ENCODE measurements at regions not wholly inside any gene's neighbourhood (a gene's known extent, or its start where the extent isn't known, plus 50 kb on each side); places are given as distances from the start of the nearest gene placed in this dataset.
A peak's percentile ranks its signal among the peaks of the same experiment; 100 is the strongest.

- Histone ChIP-seq H3K4me3 (ENCODE audit: control insufficient read depth in 1 of 7, extremely low read depth in 1 of 7, insufficient read depth in 4 of 7, low read depth in 2 of 7, low read length in 6 of 7) (no peak overlapping the region), H3K27me3 (replicated peaks in 2 of 5; ENCODE audit: control insufficient read depth in 4 of 5, insufficient read depth in 5 of 5, low read length in 4 of 5) (no peaks in the 10 kb centered on the region), H3K9me3 (ENCODE audit: control extremely low read depth in 1 of 5, control insufficient read depth in 4 of 5, insufficient read depth in 2 of 5, low read depth in 1 of 5, low read length in 4 of 5) (no peaks in the 10 kb centered on the region), H3K4me1 (ENCODE audit: control extremely low read depth in 1 of 4, control insufficient read depth in 4 of 4, insufficient read depth in 4 of 4, low read length in 3 of 4) (no peaks in the 10 kb centered on the region), H3K36me3 (ENCODE audit: control insufficient read depth in 4 of 4, insufficient read depth in 4 of 4, low read length in 3 of 4) (no peaks in the 10 kb centered on the region), H3K27ac (ENCODE audit: insufficient read depth in 1 of 2, low read depth in 1 of 2, low read length in 2 of 2, poor library complexity in 1 of 2, severe bottlenecking in 2 of 2) (no peak overlapping the region)
- CTCF ChIA-PET = no interaction called here
- POLR2A ChIA-PET = no interaction called here
- DNase-seq = no peak
- WGBS (ENCODE audit: insufficient coverage) = no CpG with 5 or more reads among the region's 1 CpG
Observed at GRCh38 chrX:151476604-151477303, 79.7 kb downstream of the VMA21 start.

GRCh38 chrX:151478058-151478457 lies 81.1 kb downstream of the VMA21 start:
- Histone ChIP-seq H3K27ac (ENCODE audit: insufficient read depth in 1 of 2, low read depth in 1 of 2, low read length in 2 of 2, poor library complexity in 1 of 2, severe bottlenecking in 2 of 2) (no peak overlapping the region), H3K36me3 (ENCODE audit: control insufficient read depth in 4 of 4, insufficient read depth in 4 of 4, low read length in 3 of 4) (no peaks in the 10 kb centered on the region), H3K4me1 (ENCODE audit: control extremely low read depth in 1 of 4, control insufficient read depth in 4 of 4, insufficient read depth in 4 of 4, low read length in 3 of 4) (no peaks in the 10 kb centered on the region), H3K27me3 (replicated peaks in 2 of 5; ENCODE audit: control insufficient read depth in 4 of 5, insufficient read depth in 5 of 5, low read length in 4 of 5) (no peaks in the 10 kb centered on the region), H3K9me3 (ENCODE audit: control extremely low read depth in 1 of 5, control insufficient read depth in 4 of 5, insufficient read depth in 2 of 5, low read depth in 1 of 5, low read length in 4 of 5) (no peaks in the 10 kb centered on the region), H3K4me3 (ENCODE audit: control insufficient read depth in 1 of 7, extremely low read depth in 1 of 7, insufficient read depth in 4 of 7, low read depth in 2 of 7, low read length in 6 of 7) (no peak overlapping the region)
- POLR2A ChIA-PET = no interaction called here
- no peak for DNase-seq
- WGBS (ENCODE audit: insufficient coverage) = 84% methylated on average over 4 of the region's 4 CpGs
- CTCF ChIA-PET = no interaction called here

DNA sequence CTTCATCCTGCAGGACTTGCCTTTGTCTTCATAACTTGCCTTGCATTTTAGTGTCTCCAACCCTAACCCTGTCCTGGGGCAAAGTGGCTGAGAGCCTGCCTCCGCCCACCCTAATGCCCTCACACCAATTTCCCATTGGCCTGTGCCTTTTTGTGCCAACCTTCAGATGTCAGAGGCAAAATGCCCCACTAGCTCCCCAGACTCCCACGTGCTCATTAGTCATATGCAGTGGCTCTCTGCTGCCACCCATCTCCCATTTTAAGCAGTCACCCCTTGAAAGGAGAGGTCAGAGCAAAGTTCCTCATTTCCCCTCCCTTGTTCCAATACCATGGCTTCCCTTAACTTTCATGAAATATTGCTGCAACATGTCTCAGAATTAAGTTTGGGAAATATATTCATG lies 74.8 kb upstream of the PASD1 start:
- CTCF ChIA-PET = no interaction called here
- Histone ChIP-seq H3K27me3 (replicated peaks in 2 of 5; ENCODE audit: control insufficient read depth in 4 of 5, insufficient read depth in 5 of 5, low read length in 4 of 5) (no peaks in the 10 kb centered on the region), H3K36me3 (ENCODE audit: control insufficient read depth in 4 of 4, insufficient read depth in 4 of 4, low read length in 3 of 4) (no peaks in the 10 kb centered on the region), H3K27ac (ENCODE audit: insufficient read depth in 1 of 2, low read depth in 1 of 2, low read length in 2 of 2, poor library complexity in 1 of 2, severe bottlenecking in 2 of 2) (no peak overlapping the region), H3K9me3 (ENCODE audit: control extremely low read depth in 1 of 5, control insufficient read depth in 4 of 5, insufficient read depth in 2 of 5, low read depth in 1 of 5, low read length in 4 of 5) (no peaks in the 10 kb centered on the region), H3K4me3 (ENCODE audit: control insufficient read depth in 1 of 7, extremely low read depth in 1 of 7, insufficient read depth in 4 of 7, low read depth in 2 of 7, low read length in 6 of 7) (no peak overlapping the region), H3K4me1 (ENCODE audit: control extremely low read depth in 1 of 4, control insufficient read depth in 4 of 4, insufficient read depth in 4 of 4, low read length in 3 of 4) (no peaks in the 10 kb centered on the region)
- POLR2A ChIA-PET = interaction anchor here (0.6 kb wide), 1 partner anchor 144 kb away, joined by 3 read pairs; no protein-coding TSS in a partner anchor
- DNase-seq = peak; percentile 44 to 69 (median 69)
- WGBS (ENCODE audit: insufficient coverage) = 50% methylated on average over 2 of the region's 2 CpGs

- Histone ChIP-seq H3K27me3 (replicated peaks in 2 of 5; ENCODE audit: control insufficient read depth in 4 of 5, insufficient read depth in 5 of 5, low read length in 4 of 5) (peaks cover 0 to 9% (median 0%) of the 10 kb centered on the region in 5 experiments), H3K36me3 (ENCODE audit: control insufficient read depth in 4 of 4, insufficient read depth in 4 of 4, low read length in 3 of 4) (no peaks in the 10 kb centered on the region), H3K4me3 (ENCODE audit: control insufficient read depth in 1 of 7, extremely low read depth in 1 of 7, insufficient read depth in 4 of 7, low read depth in 2 of 7, low read length in 6 of 7) (no peak overlapping the region), H3K9me3 (ENCODE audit: control extremely low read depth in 1 of 5, control insufficient read depth in 4 of 5, insufficient read depth in 2 of 5, low read depth in 1 of 5, low read length in 4 of 5) (no peaks in the 10 kb centered on the region), H3K27ac (ENCODE audit: insufficient read depth in 1 of 2, low read depth in 1 of 2, low read length in 2 of 2, poor library complexity in 1 of 2, severe bottlenecking in 2 of 2) (no peak overlapping the region), H3K4me1 (ENCODE audit: control extremely low read depth in 1 of 4, control insufficient read depth in 4 of 4, insufficient read depth in 4 of 4, low read length in 3 of 4) (no peaks in the 10 kb centered on the region)
- ChIA-PET CTCF (interaction anchor here (1.4 kb wide), 1 partner anchor 177 kb away, joined by 4 read pairs; no protein-coding TSS in a partner anchor), POLR2A (no interaction called here)
- 69% methylated on average over 1 of the region's 2 CpGs for WGBS (ENCODE audit: insufficient coverage)
- DNase-seq = peak; percentile 9 to 41 (median 23)
Observed at GRCh38 chrX:151505796-151506195, 57.7 kb upstream of the PASD1 start.

DNA sequence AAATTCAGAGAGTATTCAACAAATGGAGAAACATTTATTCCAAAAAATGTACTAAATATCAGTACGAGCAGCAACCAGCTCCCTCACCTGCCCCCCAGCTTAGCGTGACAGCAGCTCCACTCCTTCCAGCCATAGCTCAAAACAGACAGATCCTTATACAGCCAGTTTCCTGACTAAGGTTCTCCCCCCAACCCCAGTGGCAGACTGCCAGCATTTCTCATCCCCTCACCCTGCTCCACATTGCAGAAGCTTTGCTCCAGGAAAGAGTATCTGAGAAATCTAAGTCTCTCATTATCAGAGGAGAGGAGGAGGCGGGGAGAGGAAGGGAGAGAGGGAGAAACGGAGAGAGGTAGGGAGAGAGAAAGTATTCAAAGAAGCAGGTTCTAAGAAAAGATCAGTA lies 53.3 kb upstream of the PASD1 start:
- Histone ChIP-seq H3K4me3 (ENCODE audit: control insufficient read depth in 1 of 7, extremely low read depth in 1 of 7, insufficient read depth in 4 of 7, low read depth in 2 of 7, low read length in 6 of 7) (no peak overlapping the region), H3K27ac (ENCODE audit: insufficient read depth in 1 of 2, low read depth in 1 of 2, low read length in 2 of 2, poor library complexity in 1 of 2, severe bottlenecking in 2 of 2) (no peak overlapping the region), H3K9me3 (ENCODE audit: control extremely low read depth in 1 of 5, control insufficient read depth in 4 of 5, insufficient read depth in 2 of 5, low read depth in 1 of 5, low read length in 4 of 5) (no peaks in the 10 kb centered on the region), H3K27me3 (replicated peaks in 2 of 5; ENCODE audit: control insufficient read depth in 4 of 5, insufficient read depth in 5 of 5, low read length in 4 of 5) (peaks cover 0 to 6% (median 0%) of the 10 kb centered on the region in 5 experiments), H3K36me3 (ENCODE audit: control insufficient read depth in 4 of 4, insufficient read depth in 4 of 4, low read length in 3 of 4) (no peaks in the 10 kb centered on the region), H3K4me1 (ENCODE audit: control extremely low read depth in 1 of 4, control insufficient read depth in 4 of 4, insufficient read depth in 4 of 4, low read length in 3 of 4) (no peaks in the 10 kb centered on the region)
- ChIA-PET CTCF (interaction anchor here (1.0 kb wide), 1 partner anchor 168 kb away, joined by 5 read pairs; no protein-coding TSS in a partner anchor), POLR2A (no interaction called here)
- 63% methylated on average over 4 of the region's 4 CpGs for WGBS (ENCODE audit: insufficient coverage)
- DNase-seq = no peak

DNA sequence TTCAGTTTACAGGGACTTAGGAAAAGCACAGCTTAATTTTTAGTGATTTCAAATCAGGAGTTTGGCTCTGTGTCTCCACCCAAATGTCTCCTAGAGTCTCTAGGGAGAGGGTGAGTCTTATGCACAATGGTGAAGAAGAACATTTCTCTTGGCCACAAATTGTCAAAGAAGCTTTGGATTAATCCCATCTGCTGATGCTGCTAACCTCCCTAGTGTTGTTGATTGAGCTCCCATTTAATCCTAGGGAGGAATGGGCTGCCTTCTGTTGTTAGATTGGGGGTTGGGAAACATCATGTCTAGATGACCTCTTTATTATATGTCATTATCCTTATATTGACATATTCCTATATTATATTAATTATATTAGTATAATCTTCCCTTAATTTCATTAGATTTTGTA lies 50.0 kb upstream of the PASD1 start:
- Histone ChIP-seq H3K9me3 (ENCODE audit: control extremely low read depth in 1 of 5, control insufficient read depth in 4 of 5, insufficient read depth in 2 of 5, low read depth in 1 of 5, low read length in 4 of 5) (no peaks in the 10 kb centered on the region), H3K4me1 (ENCODE audit: control extremely low read depth in 1 of 4, control insufficient read depth in 4 of 4, insufficient read depth in 4 of 4, low read length in 3 of 4) (no peaks in the 10 kb centered on the region), H3K36me3 (ENCODE audit: control insufficient read depth in 4 of 4, insufficient read depth in 4 of 4, low read length in 3 of 4) (no peaks in the 10 kb centered on the region), H3K27ac (ENCODE audit: insufficient read depth in 1 of 2, low read depth in 1 of 2, low read length in 2 of 2, poor library complexity in 1 of 2, severe bottlenecking in 2 of 2) (no peak overlapping the region), H3K27me3 (replicated peaks in 2 of 5; ENCODE audit: control insufficient read depth in 4 of 5, insufficient read depth in 5 of 5, low read length in 4 of 5) (peaks cover 0 to 10% (median 0%) of the 10 kb centered on the region in 5 experiments), H3K4me3 (ENCODE audit: control insufficient read depth in 1 of 7, extremely low read depth in 1 of 7, insufficient read depth in 4 of 7, low read depth in 2 of 7, low read length in 6 of 7) (no peak overlapping the region)
- ChIA-PET POLR2A (no interaction called here), CTCF (interaction anchor here (1.4 kb wide), 1 partner anchor 11 kb away, joined by 3 read pairs; no protein-coding TSS in a partner anchor)
- DNase-seq = no peak
